ENCODE measurements at regions not wholly inside any gene's neighbourhood (a gene's known extent, or its start where the extent isn't known, plus 50 kb on each side); places are given as distances from the start of the nearest gene placed in this dataset.

GRCh38 chr11:95363164-95363563 is 132.2 kb upstream of the SESN3 start:
- TF ChIP-seq POLR2A (IDR thresholded peaks at IDR 0.05), result no peak
- no peak for TF ChIP-seq CTCF (IDR thresholded peaks at IDR 0.05)
- TF ChIP-seq POLR2AphosphoS5 (IDR thresholded peaks at IDR 0.05; ENCODE audit: insufficient read depth in 1 of 2, low read depth in 1 of 2), result no peak
- H3K4me1 ChIP-seq, result peaks cover 20% of the 10 kb centered on the region
- no peaks in the 10 kb centered on the region for H3K9me3 ChIP-seq
- H3K27ac ChIP-seq, result no peak overlapping the region
- intact Hi-C loops (cut with DNase I), result no loop called here
- H3K4me3 ChIP-seq, result no peak overlapping the region
- H3K36me3 ChIP-seq, result no peaks in the 10 kb centered on the region
- no peak for DNase-seq (ENCODE audit: extremely low spot score in 2 of 2)
- no peaks in the 10 kb centered on the region for H3K27me3 ChIP-seq

- TF ChIP-seq POLR2AphosphoS5 (IDR thresholded peaks at IDR 0.05; ENCODE audit: insufficient read depth in 1 of 2, low read depth in 1 of 2) (no peak), CTCF (IDR thresholded peaks at IDR 0.05) (no peak), POLR2A (IDR thresholded peaks at IDR 0.05) (no peak)
- Histone ChIP-seq H3K27me3 (no peaks in the 10 kb centered on the region), H3K9me3 (no peaks in the 10 kb centered on the region), H3K27ac (peak overlapping the region; percentile 46), H3K36me3 (no peaks in the 10 kb centered on the region), H3K4me1 (peaks cover 20% of the 10 kb centered on the region), H3K4me3 (no peak overlapping the region)
- intact Hi-C loops (cut with DNase I), result no loop called here
- no peak for DNase-seq (ENCODE audit: extremely low spot score in 2 of 2)
Observed at GRCh38 chr11:95361180-95361579, 130.2 kb upstream of the SESN3 start.

GRCh38 chr11:95360377-95361075 is 129.5 kb upstream of the SESN3 start:
- H3K36me3 ChIP-seq, result no peaks in the 10 kb centered on the region
- DNase-seq (ENCODE audit: extremely low spot score in 2 of 2), result no peak
- no peak for TF ChIP-seq POLR2AphosphoS5 (IDR thresholded peaks at IDR 0.05; ENCODE audit: insufficient read depth in 1 of 2, low read depth in 1 of 2)
- peak overlapping the region; percentile 46 for H3K27ac ChIP-seq
- H3K9me3 ChIP-seq, result no peaks in the 10 kb centered on the region
- no peaks in the 10 kb centered on the region for H3K27me3 ChIP-seq
- peaks cover 20% of the 10 kb centered on the region for H3K4me1 ChIP-seq
- intact Hi-C loops (cut with DNase I), result no loop called here
- H3K4me3 ChIP-seq, result no peak overlapping the region

- Histone ChIP-seq H3K27me3 (no peaks in the 10 kb centered on the region), H3K27ac (peak overlapping the region; percentile 36), H3K36me3 (no peaks in the 10 kb centered on the region), H3K9me3 (no peaks in the 10 kb centered on the region), H3K4me1 (peaks cover 20% of the 10 kb centered on the region), H3K4me3 (no peak overlapping the region)
- no peak for DNase-seq (ENCODE audit: extremely low spot score in 2 of 2)
- TF ChIP-seq CTCF (IDR thresholded peaks at IDR 0.05) (no peak), POLR2A (IDR thresholded peaks at IDR 0.05) (no peak), POLR2AphosphoS5 (IDR thresholded peaks at IDR 0.05; ENCODE audit: insufficient read depth in 1 of 2, low read depth in 1 of 2) (no peak)
- intact Hi-C loops (cut with DNase I), result no loop called here
Observed at GRCh38 chr11:95359756-95360155, 128.8 kb upstream of the SESN3 start.

GRCh38 chr11:95359341-95359663 is 128.3 kb upstream of the SESN3 start:
- intact Hi-C loops (cut with DNase I), result no loop called here
- Histone ChIP-seq H3K36me3 (no peaks in the 10 kb centered on the region), H3K27me3 (no peaks in the 10 kb centered on the region), H3K4me3 (no peak overlapping the region), H3K27ac (peak overlapping the region; percentile 36), H3K4me1 (peaks cover 20% of the 10 kb centered on the region), H3K9me3 (no peaks in the 10 kb centered on the region)
- no peak for TF ChIP-seq POLR2A (IDR thresholded peaks at IDR 0.05)
- no peak for TF ChIP-seq POLR2AphosphoS5 (IDR thresholded peaks at IDR 0.05; ENCODE audit: insufficient read depth in 1 of 2, low read depth in 1 of 2)
- no peak for TF ChIP-seq CTCF (IDR thresholded peaks at IDR 0.05)
- no peak for DNase-seq (ENCODE audit: extremely low spot score in 2 of 2)
